SK-N-MC (cell line): ENCODE measurements at regions not wholly inside any gene's neighbourhood (a gene's known extent, or its start where the extent isn't known, plus 50 kb on each side); places are given as distances from the start of the nearest gene placed in this dataset.

ENCODE experiments used
- EZH2 ChIP-seq: fragments of 200-600 bp; sonication (generic); IDR thresholded peaks from one replicate; pipeline ENCODE4 v1.6.1; 2017; ENCODE audit warnings: antibody characterized with exemption
- FOXP2 ChIP-seq: optimal IDR thresholded peaks from 2 replicates; pipeline ENCODE3; 2011; ENCODE audit warnings: mild to moderate bottlenecking, moderate library complexity; ENCODE audit not compliant: insufficient read depth; ENCODE audit errors: extremely low read length, control extremely low read depth
- POLR2AphosphoS5 ChIP-seq: IDR thresholded peaks from 2 replicates; pipeline ENCODE4 v1.6.1; 2012; ENCODE audit warnings: mild to moderate bottlenecking, low read depth, low read length, borderline replicate concordance

- TF ChIP-seq POLR2AphosphoS5 (no peak), EZH2 (no peak), FOXP2 (no peak)
Measured at GRCh38 chr18:34364699-34365098, 140.0 kb upstream of the NOL4 start.
